Endothelial cell of umbilical vein (primary cell): ENCODE measurements at regions not wholly inside any gene's neighbourhood (a gene's known extent, or its start where the extent isn't known, plus 50 kb on each side); places are given as distances from the start of the nearest gene placed in this dataset.

Experiments
- GATA2 ChIP-seq: IDR thresholded peaks from 2 replicates; pipeline ENCODE4 v1.7.0; 2011; ENCODE audit warnings: low read depth, mild to moderate bottlenecking, moderate library complexity, mixed read lengths, low read length; ENCODE audit not compliant: insufficient read length, insufficient read depth
- JUN ChIP-seq: IDR thresholded peaks from 2 replicates; pipeline ENCODE4 v1.6.1; 2011; ENCODE audit warnings: borderline replicate concordance, low read depth; ENCODE audit not compliant: insufficient read length, insufficient read depth
- MYC ChIP-seq: IDR thresholded peaks from one replicate; pipeline ENCODE4 v1.6.1; 2011; ENCODE audit warnings: mild to moderate bottlenecking, low read depth, low read length
- POLR2A ChIP-seq: IDR thresholded peaks from 2 replicates; pipeline ENCODE4 v1.6.1; 2012; ENCODE audit warnings: low read depth, mild to moderate bottlenecking, control low read depth, low read length
- TF ChIP-seq, protein P1 (sequence below), 2 donors: IDR thresholded peaks; 1 replicate in 1 of 2; 2 replicates in 1 of 2; pipeline ENCODE4 v1.5.1; 2011; ENCODE audit warnings: low read length in 2 of 2, mild to moderate bottlenecking in 2 of 2, moderate library complexity in 2 of 2, control low read depth in 1 of 2, inconsistent platforms in 1 of 2, low read depth in 1 of 2; ENCODE audit not compliant: insufficient read depth in 1 of 2; ENCODE audit errors: extremely low read depth in 1 of 2

DNA sequence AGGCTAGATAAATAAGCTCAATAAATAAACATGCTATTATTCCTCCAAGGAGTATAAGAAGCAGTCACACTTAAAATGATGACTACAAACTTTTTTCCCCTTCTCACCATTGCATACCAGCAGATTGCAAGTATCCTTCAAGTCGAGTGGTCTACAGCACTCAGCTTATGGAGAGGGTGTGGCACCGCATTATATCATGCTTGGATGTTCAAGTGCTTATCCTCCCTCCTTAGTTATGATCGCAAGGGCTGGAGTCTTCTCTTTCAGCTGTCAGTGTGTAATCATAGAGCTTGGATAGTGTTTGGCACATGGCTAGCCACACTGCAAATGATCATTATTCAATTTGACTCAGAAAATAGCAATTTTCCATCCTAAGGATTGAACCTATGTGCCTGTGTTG is 124.0 kb downstream of the CARTPT start:
- TF ChIP-seq MYC, result no peak
- TF ChIP-seq, protein P1, sequence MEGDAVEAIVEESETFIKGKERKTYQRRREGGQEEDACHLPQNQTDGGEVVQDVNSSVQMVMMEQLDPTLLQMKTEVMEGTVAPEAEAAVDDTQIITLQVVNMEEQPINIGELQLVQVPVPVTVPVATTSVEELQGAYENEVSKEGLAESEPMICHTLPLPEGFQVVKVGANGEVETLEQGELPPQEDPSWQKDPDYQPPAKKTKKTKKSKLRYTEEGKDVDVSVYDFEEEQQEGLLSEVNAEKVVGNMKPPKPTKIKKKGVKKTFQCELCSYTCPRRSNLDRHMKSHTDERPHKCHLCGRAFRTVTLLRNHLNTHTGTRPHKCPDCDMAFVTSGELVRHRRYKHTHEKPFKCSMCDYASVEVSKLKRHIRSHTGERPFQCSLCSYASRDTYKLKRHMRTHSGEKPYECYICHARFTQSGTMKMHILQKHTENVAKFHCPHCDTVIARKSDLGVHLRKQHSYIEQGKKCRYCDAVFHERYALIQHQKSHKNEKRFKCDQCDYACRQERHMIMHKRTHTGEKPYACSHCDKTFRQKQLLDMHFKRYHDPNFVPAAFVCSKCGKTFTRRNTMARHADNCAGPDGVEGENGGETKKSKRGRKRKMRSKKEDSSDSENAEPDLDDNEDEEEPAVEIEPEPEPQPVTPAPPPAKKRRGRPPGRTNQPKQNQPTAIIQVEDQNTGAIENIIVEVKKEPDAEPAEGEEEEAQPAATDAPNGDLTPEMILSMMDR (IDR thresholded peaks at IDR 0.05; ENCODE audit: extremely low read depth in 1 of 2, insufficient read depth in 1 of 2, low read depth in 1 of 2, low read length in 2 of 2), result no peak
- TF ChIP-seq POLR2A, result no peak
- TF ChIP-seq GATA2, result no peak
- TF ChIP-seq JUN, result no peak
